ENCODE measurements at regions not wholly inside any gene's neighbourhood (a gene's known extent, or its start where the extent isn't known, plus 50 kb on each side); places are given as distances from the start of the nearest gene placed in this dataset.

- no peak for TF ChIP-seq CTCF (IDR thresholded peaks at IDR 0.05)
- TF ChIP-seq GATA3 (IDR thresholded peaks at IDR 0.05; ENCODE audit: borderline replicate concordance) = no peak
Observed at GRCh38 chr1:226804907-226805759, 65.3 kb upstream of the PSEN2 start.

All from A549 (cell line).